ENCODE measurements at regions not wholly inside any gene's neighbourhood (a gene's known extent, or its start where the extent isn't known, plus 50 kb on each side); places are given as distances from the start of the nearest gene placed in this dataset.

DNA sequence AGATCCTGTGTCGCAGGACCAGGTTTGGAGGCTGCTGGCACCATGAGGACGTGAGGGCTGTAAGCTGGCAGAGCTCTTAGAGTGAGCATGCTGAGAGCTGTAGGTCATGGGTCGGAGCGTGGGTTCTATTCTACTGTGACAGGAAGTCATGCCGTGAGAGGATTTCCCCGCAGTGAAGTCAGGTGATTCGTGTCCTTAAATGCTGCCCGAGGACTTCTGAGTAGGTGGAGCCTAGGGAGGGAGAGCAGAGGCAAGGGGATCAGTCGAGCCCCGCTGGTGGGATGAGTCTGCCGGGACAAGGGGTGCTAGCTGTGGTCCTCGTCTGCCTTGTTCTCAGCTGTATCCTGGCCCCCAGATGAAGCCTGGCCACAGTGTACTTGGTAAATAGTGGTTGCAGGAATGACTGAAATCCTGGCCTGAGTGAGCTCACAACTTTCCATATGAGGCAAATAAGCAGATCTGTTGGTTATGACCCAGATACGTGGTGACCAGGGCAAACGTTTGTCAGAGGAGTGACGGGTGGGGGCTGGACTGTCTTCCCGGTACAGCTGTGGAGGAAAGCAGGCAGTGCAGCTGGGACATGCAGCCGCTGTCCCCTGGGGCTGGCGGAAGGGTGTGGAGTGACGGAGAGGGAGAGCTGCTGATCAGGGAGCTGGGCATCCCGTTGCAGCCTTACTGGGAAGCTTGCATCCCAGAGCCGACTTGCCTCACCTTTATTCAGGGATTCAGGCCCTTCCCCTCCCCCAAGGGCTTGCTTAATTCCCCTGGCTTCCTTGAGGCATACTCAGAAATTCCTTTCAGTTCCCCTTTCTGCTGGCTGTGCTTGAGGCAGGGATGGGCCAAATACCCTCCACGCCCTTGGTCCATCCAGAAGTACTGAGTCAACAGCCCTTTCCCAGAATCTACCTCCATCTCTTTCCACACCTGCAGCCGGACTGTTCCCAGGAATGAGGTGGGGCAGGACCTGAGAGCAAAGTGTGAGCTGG, 250.9 kb upstream of the RREB1 start:
- Histone ChIP-seq H3K36me3 (ENCODE audit: control insufficient read depth, insufficient read depth, low read length) (no peaks in the 10 kb centered on the region), H3K4me3 (ENCODE audit: low read length) (no peak overlapping the region), H3K27ac (ENCODE audit: low read depth, low read length) (no peak overlapping the region), H3K9ac (ENCODE audit: extremely low read depth, low read length, poor library complexity, severe bottlenecking) (no peak overlapping the region), H3K27me3 (ENCODE audit: control insufficient read depth, insufficient read depth, low read length, poor library complexity, severe bottlenecking) (no peaks in the 10 kb centered on the region), H3K4me1 (ENCODE audit: control insufficient read depth, insufficient read depth, low read length) (no peaks in the 10 kb centered on the region), H3K9me3 (ENCODE audit: control insufficient read depth, low read length) (no peaks in the 10 kb centered on the region)
- WGBS, 2 experiments (ENCODE audit: insufficient coverage in 1 of 2, insufficient read length in 1 of 2) = 61 to 70% methylated on average over 13 to 23 of the region's 23 CpGs
- H3K27ac Mint-ChIP-seq = no peak overlapping the region
- DNase-seq = peak; percentile 78
- H3K27me3 Mint-ChIP-seq (ENCODE audit: insufficient read depth) = peaks cover 21% of the 10 kb centered on the region
- no peaks in the 10 kb centered on the region for H3K36me3 Mint-ChIP-seq (ENCODE audit: low read depth)
- TF ChIP-seq, protein P1, sequence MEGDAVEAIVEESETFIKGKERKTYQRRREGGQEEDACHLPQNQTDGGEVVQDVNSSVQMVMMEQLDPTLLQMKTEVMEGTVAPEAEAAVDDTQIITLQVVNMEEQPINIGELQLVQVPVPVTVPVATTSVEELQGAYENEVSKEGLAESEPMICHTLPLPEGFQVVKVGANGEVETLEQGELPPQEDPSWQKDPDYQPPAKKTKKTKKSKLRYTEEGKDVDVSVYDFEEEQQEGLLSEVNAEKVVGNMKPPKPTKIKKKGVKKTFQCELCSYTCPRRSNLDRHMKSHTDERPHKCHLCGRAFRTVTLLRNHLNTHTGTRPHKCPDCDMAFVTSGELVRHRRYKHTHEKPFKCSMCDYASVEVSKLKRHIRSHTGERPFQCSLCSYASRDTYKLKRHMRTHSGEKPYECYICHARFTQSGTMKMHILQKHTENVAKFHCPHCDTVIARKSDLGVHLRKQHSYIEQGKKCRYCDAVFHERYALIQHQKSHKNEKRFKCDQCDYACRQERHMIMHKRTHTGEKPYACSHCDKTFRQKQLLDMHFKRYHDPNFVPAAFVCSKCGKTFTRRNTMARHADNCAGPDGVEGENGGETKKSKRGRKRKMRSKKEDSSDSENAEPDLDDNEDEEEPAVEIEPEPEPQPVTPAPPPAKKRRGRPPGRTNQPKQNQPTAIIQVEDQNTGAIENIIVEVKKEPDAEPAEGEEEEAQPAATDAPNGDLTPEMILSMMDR (conservative IDR thresholded peaks at IDR 0.05) = no peak
- H3K9me3 Mint-ChIP-seq = no peaks in the 10 kb centered on the region
- peaks cover 8% of the 10 kb centered on the region for H3K4me1 Mint-ChIP-seq
- H3K4me3 Mint-ChIP-seq = no peak overlapping the region

DNA sequence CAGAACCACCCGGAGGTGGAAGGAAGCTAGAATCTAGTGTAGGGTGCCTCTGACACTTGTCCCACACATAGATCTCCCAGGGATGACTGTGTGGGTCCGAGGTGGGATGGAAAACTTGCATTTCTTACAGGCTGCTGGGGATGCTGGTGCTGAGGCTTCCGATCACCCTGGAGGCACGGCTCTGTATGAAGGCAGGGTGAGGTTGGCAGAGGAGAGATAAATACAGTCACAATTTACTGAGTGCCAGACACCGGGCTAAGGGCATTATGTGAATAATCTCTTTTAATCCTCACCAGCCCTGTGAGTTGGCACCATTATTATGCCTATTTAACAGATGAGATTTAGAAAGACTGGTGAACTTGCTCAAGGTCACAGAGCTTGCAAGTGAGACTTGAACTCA, 250.2 kb upstream of the RREB1 start:
- TF ChIP-seq, protein P1 (conservative IDR thresholded peaks at IDR 0.05) = no peak
- WGBS, 2 experiments (ENCODE audit: insufficient coverage in 1 of 2, insufficient read length in 1 of 2) = 90 to 96% methylated on average over 2 to 5 of the region's 5 CpGs

DNA sequence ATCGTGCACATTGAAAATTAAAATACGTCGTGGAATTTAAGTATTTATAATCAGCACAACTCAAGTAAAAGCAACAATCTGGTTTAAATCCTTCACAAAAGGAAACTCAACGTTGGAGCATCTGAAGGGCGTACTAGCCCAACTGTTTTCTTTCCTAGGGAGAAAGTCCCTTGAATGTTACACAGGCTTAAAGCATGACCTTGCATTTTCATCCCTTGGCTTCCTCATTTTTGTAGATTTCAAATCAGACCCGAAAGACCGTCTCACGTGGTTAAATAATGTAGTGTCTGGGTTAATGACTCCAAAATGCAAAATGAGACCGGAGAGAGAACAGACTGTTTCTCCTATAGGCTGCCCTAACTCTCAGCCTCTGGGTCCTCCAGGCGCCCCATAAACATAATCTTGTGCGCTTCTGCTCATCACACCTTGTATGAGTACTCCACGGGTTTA, 249.2 kb upstream of the RREB1 start:
- TF ChIP-seq, protein P1 (conservative IDR thresholded peaks at IDR 0.05) = no peak
- no peaks in the 10 kb centered on the region for H3K27me3 ChIP-seq (ENCODE audit: control insufficient read depth, insufficient read depth, low read length, poor library complexity, severe bottlenecking)
- H3K27ac Mint-ChIP-seq = no peak overlapping the region
- no peaks in the 10 kb centered on the region for H3K9me3 Mint-ChIP-seq
- 89 to 92% methylated on average over 9 to 12 of the region's 12 CpGs for WGBS, 2 experiments (ENCODE audit: insufficient coverage in 1 of 2, insufficient read length in 1 of 2)
- no peaks in the 10 kb centered on the region for H3K9me3 ChIP-seq (ENCODE audit: control insufficient read depth, low read length)
- no peak overlapping the region for H3K4me3 ChIP-seq (ENCODE audit: low read length)
- H3K9ac ChIP-seq (ENCODE audit: extremely low read depth, low read length, poor library complexity, severe bottlenecking) = no peak overlapping the region
- H3K4me1 Mint-ChIP-seq = peaks cover 8% of the 10 kb centered on the region
- no peaks in the 10 kb centered on the region for H3K36me3 ChIP-seq (ENCODE audit: control insufficient read depth, insufficient read depth, low read length)
- no peak for DNase-seq
- H3K4me3 Mint-ChIP-seq = no peak overlapping the region
- peaks cover 37% of the 10 kb centered on the region for H3K27me3 Mint-ChIP-seq (ENCODE audit: insufficient read depth)
- H3K36me3 Mint-ChIP-seq (ENCODE audit: low read depth) = no peaks in the 10 kb centered on the region
- no peaks in the 10 kb centered on the region for H3K4me1 ChIP-seq (ENCODE audit: control insufficient read depth, insufficient read depth, low read length)
- no peak overlapping the region for H3K27ac ChIP-seq (ENCODE audit: low read depth, low read length)

More for the DNA sequence above, 250.2 kb upstream of the RREB1 start:
- no peak overlapping the region for H3K27ac Mint-ChIP-seq
- peaks cover 8% of the 10 kb centered on the region for H3K4me1 Mint-ChIP-seq
- no peaks in the 10 kb centered on the region for H3K36me3 Mint-ChIP-seq (ENCODE audit: low read depth)
- Histone ChIP-seq H3K36me3 (ENCODE audit: control insufficient read depth, insufficient read depth, low read length) (no peaks in the 10 kb centered on the region), H3K4me1 (ENCODE audit: control insufficient read depth, insufficient read depth, low read length) (no peaks in the 10 kb centered on the region), H3K27me3 (ENCODE audit: control insufficient read depth, insufficient read depth, low read length, poor library complexity, severe bottlenecking) (no peaks in the 10 kb centered on the region), H3K27ac (ENCODE audit: low read depth, low read length) (no peak overlapping the region), H3K4me3 (ENCODE audit: low read length) (no peak overlapping the region), H3K9me3 (ENCODE audit: control insufficient read depth, low read length) (no peaks in the 10 kb centered on the region), H3K9ac (ENCODE audit: extremely low read depth, low read length, poor library complexity, severe bottlenecking) (no peak overlapping the region)
- H3K27me3 Mint-ChIP-seq (ENCODE audit: insufficient read depth) = peaks cover 27% of the 10 kb centered on the region
- no peak for DNase-seq
- H3K4me3 Mint-ChIP-seq = no peak overlapping the region
- H3K9me3 Mint-ChIP-seq = no peaks in the 10 kb centered on the region
